ENCODE measurements at regions not wholly inside any gene's neighbourhood (a gene's known extent, or its start where the extent isn't known, plus 50 kb on each side); places are given as distances from the start of the nearest gene placed in this dataset.

DNA sequence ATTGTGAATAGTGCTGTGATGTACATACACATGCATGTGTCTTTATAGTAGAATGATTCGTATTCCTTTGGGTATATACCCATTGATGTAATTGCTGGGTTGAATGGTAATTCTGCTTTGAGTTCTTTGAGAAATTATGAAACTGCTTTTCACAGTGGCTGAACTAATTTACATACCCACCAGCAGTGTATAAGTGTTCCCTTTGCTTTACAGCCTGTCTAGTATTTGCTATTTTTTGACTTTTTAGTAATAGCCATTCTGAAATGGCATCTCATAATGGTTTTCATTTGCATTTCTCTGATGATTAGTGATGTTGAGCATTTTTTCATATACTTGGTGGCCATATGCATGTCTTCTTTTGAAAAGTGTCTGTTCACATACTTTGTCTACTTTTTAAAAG is 54.5 kb upstream of the FAM78B start:
- DNase-seq (ENCODE audit: low spot score): no peak

DNA sequence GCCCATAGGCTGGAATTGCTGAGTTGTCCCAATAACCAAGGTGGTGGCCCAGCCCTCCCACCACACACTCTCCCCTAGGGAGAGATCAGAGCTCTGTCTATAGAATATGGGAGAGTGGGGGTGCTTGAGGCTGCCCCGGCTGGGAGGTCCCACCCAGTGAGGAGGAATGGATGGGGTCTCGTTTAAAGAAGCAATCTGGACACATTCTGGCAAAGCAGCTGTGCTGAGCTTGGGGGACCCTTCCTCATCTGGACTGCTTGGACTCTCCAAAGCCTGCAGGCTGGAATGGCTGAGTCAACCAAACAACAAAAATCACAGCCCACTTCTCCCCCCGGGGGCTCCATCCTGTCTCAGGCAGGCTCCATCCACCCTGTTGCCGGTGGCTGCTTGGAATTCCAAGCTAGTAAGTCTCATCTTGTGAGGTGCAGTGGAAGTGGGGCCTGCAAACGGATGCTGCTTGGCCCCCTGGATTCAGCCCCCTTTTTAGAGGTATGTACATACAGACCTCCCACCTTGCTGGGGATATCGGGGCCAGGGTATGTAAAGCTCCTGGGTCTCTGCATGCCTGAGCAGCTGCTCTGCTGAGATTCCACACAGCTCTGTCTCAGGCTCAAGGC is 67.1 kb upstream of the FAM78B start:
- no peak for DNase-seq (ENCODE audit: low spot score)

DNA sequence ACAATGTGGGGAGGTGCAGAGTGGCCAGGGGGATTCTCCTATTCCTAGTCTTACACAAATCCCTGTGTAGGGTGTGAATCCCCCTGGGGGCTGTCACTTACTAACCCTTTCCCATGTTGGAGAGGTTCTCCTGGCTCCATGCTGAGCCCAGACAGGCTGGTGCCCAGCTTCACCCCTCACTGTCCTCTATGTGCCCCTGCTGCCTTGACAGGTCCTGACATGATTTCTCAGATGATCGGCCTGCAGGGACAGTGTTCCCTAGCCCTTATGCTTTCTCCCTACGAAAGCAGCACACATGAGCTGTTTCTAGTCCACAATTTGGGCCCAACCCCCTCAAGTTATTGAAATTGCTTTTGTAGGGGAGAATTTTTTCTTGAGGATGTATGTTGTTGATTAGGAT is 68.9 kb upstream of the FAM78B start:
- DNase-seq (ENCODE audit: low spot score): no peak

DNA sequence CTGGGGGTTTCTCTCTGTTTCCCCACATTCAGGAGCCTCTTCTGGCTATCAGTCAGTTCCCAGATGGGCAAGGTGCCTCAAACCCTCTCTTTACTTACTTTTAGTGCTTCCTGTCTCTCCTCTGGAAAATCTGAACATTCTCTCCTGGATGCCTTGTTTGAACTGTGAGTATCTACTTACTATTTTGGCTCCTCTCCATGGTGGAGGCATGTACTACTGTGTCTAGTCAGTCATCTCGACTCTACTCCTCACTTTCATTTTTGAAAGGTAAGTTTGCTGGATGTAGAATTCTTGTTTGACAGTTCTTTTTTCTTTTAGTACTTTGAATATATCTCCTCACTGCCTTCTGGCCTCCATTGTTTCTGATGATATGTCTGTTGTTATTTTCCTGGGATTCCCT is 70.9 kb upstream of the FAM78B start:
- DNase-seq (ENCODE audit: low spot score): no peak

DNA sequence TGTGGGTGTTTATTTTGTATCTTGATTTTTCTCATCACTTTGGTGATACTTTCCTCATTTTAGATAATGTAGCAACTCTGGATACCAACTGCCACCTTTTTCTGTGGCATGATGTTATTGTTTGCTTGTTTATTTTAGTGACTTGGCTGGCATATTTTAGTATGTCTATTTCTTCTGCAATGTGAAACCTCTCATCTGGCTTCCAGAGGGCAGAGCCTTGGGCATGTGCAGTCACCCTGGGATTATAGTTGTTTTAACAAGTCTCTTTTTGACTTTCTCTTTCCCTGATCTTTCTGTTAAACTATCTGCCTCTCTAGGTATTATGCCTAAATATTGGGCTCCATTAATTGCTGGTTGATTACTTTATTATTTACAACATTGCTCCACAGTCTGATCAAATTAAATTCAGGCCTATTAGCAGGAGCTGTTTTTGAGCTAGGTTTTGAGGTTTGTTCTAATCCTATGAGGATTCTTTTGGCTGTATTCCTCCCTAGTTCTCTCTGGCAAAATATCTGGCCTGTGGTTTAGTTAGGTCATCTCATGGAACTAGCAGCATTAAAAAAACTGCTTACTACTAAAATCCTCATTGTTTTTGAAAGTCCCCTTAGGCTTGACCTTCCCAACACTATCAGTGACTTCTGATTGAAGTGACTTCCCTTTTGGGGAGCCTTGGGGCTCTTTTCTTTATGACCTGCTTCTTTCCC is 86.4 kb upstream of the FAM78B start:
- no peak for DNase-seq (ENCODE audit: low spot score)

DNA sequence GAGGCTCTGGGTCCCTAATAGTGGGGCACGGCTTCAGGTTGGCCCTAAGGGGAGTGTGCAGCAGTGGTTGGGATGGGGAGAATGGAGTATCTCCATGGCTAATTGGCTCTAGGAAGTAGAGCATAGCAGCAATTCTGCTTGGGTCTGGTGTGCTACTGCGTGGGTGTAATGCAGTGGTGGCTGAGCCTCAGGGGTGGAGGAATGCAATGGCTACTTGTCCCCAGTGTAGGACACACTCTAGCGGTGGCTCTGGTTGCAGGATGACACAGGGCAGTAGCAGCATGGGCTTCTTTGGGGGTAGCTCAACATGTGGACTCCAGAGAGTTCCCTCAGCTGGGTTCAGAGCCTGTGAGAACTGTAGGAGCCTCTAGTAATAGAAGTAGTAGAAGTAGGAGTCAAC is 91.2 kb upstream of the FAM78B start:
- DNase-seq (ENCODE audit: low spot score): no peak

DNA sequence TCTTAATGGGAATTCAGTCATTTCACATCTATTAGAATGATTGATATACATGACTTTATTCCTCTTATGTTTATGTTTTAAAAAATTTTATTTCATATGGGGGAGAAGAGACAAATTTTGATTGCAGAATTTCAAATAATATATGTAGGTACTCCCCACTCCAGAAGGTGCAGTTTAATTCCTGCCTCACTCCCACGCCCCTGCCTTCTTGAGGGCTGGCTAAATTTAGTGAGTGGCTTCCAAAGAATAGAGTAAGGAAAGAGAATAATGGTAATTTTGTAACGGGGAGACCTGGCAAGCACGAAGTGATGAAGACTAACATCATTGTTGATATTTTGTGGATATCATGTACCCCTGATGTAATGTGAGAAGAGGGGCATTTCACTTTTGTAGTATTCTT is 94.7 kb upstream of the FAM78B start:
- no peak for DNase-seq (ENCODE audit: low spot score)

DNA sequence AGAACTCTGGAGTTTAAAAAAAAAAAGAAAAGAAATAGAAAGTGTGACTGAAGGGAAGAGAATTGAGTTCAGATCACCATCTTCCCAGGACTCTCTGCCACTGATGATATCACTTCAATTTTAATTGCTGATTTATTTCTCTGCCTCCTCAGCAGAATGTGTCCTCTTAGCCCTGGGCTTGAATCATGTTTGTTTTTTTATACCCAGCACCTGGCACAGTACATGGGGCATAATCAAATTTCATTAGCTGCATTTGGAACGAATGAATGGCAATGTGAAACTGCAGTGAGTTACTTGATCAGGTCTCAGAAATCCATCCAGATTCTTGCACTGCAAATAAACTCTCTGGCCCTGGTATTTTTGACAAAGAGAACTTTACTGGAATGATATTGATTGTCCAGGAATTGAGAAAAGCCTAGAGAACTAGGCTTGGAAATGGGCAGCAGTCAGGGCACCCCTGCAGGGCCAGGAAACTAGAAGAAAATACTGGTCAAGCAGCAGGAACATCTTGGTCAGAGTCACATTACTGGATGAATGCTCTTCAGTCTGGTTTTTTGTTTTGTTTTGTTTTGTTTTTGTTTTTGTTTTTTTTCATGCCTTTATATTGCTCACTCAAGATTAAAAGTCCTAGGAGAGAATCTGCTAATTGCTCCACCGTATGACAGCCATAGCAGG is 103.8 kb upstream of the FAM78B start:
- DNase-seq (ENCODE audit: low spot score): no peak

DNA sequence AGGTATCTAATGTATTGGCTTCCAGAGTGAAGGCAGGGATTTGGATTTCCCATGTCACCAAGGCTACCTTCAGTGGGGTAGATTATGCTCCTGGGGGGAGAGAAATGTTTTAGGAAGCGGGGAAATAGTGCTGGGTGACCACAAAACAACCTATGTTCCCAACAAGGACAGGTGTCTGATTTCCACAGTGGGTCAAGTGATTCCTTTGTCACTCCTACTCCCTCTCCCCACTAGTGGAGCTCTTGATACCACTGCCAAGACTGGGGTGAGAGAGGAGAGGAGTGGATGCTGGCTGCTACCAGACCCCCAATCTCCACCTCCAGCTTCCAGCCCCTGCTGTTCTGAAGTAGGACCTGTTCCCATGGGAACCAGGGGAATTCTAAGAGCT is 104.3 kb upstream of the FAM78B start:
- DNase-seq (ENCODE audit: low spot score): no peak

DNA sequence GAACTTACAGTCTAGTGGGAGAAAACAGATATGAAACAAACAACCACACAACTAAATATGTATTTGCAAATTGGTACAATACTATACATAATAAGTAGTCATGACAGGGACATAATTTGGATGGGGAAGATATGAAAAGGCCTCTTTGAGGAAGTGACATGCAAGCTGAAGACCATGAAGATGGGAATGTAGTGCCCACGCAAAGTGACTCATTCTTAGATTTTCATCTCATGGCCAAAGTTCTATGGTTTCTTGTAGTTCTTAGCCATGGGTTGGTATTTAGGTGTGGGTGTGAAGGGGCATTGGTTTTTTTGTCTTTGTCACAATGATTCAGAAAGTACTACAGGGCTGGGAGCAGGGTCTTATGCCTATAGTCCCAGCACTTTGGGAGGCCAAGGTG is 105.4 kb upstream of the FAM78B start:
- DNase-seq (ENCODE audit: low spot score): no peak

DNA sequence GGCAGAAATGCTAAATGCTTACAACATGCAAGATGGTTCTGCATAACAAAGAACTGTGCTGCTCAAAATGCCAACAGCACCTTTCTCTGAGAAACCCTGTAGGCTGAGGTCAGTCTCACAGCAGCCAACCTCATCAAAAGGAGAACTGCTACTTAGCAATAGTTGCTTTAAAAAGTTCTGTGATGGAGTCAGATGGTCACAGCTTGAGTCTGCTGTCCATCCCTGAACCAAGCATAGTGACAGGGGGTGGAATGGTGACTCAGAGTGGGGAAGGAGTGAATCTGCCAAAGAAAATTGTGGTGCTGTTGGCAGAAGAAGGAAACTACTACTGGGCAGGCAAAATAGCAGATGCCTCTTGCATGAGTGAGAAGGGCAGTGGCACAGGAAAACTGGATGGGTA is 106.0 kb upstream of the FAM78B start:
- no peak for DNase-seq (ENCODE audit: low spot score)

DNA sequence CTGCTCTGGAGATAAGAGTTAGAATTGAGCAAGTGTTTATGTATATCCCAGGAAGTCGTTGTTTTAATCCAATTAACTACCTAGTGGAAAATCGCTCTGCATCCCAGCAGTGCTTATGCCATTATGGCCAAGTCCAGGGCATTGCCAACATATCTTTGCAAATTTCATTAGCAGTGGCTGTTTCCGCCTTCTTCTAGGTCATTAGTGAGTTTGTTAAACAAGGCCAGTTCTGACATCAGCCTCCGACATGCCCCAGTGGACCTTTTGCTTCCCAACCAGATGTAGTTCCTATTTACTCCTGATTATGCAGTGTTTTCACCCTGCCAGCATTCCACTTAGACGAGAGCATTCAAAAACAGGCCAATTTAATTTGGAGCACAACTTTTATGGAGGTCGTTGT is 106.8 kb upstream of the FAM78B start:
- no peak for DNase-seq (ENCODE audit: low spot score)

DNA sequence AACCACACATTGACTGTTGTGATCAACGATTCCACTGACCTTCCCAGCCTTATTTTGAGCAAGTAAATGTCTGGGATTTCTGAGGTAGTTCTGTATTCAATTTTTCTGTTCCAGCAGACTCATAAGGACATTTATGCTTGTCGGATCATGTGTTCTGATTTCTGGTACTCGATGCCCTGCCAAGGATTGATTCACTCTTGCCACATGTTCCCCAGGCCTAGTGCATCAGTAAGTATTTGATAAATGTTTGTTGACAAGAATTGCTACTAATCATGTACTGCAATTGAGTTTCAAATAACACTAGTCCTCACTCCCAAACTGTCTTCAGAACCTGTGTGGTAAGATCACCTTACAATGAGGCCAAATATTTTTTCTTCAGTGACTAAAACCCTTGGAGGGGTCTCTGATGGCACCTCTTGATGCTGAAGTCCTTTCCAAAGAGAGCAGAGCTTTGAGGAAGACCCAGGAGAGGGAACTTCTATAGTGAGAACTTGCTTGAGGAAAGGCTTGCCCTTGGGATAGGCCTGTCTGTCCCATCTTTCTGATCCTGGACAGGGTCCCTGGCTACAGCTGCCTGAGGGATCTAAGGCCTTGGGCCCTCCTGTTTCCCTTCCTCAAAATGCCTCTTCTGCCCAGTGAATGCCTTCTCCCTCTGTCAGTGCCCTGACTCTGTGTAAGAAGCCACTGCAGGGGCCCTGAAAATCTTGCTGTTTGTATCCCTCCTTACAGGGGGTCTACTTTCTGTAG is 115.8 kb upstream of the FAM78B start:
- no peak for DNase-seq (ENCODE audit: low spot score)

DNA sequence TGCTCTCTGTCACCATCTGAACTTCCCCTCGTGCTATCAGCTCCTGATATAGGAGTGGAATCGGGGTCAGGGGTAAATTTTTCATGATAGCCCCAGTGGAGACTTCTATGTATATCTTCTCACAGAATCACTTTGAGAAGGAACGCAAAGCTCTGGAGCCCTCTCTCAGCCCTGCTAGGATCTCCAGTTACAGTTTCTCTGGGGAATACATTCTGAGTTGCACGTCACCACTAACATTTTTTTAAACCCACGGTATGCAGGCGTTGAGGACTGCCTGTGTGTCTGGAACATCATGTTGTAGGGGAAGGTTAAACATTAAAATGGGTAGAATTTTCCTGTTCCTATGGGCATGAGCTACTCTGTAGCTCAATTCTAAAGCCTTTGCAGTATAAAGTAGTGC is 116.4 kb upstream of the FAM78B start:
- DNase-seq (ENCODE audit: low spot score): no peak

DNA sequence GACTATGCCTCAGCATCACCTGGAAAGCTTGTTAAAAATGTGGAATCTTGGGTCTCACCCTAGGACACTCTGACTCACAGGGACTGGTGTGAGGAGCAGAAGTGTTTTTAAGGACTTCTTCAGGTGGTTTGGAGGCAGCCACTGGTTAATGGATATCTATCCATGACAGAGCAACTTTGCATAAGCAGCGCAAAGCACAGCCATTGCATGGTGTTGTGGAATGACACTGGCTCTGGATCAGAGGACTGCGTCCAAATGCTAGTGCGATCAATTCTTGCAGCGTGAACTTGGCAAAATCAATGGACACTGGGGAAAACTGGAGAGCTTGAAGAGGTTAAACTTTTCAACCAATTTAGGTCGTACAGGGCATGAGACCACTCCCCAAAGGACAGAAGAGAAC is 116.8 kb upstream of the FAM78B start:
- DNase-seq (ENCODE audit: low spot score): no peak

DNA sequence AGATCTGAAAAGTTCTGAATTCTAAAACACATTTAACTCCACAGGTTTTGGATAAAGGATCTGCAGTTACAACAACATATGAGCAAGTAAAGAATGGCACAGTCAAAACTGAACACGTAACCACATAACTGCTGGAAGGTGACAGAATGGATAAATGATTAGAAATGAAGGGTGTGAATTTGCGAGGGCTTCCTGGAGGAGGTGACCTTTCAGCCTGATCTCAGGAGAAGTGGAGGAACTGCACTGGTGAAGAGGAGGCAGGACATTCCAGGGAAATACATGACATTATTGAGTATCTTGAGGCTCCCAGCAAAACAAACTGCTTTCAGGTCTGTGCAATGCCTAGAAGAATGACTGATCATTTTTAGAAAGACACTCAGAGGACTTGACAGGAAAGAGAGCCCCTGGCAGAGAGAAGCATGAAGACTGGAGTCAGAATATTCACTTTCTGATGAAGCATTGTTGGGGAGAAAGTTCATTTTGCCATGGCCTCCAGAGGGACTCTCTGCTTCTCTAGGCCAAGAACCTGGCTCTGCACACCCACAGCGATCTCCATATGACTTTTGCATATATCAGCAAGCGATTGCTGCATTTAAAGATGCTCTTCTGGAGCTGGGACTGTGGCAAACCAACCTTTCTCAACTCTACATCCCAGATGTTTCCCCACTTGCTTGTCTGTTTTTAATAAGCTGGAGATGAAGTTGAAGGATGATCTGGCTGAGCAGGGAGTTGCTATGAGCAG is 122.7 kb upstream of the FAM78B start:
- no peak for DNase-seq (ENCODE audit: low spot score)

DNA sequence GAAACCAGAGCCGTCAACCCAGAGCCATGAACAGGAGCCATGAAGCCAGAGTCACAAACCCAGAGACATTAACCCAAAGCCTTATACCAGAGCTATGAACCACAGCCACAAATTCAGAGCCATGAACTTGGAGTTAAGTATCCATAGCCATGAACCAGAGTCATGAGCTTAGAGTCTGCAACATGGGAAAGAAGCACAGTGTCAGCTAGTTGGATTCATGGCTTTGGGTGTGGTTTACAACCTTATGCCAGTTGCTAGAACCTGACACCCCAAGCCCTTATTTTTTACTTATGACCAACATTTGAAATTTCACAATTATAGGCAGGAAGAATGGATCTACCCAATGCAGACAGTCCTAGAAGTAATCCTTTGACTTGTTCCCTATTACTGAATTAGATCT is 128.9 kb upstream of the FAM78B start:
- no peak for DNase-seq (ENCODE audit: low spot score)

DNA sequence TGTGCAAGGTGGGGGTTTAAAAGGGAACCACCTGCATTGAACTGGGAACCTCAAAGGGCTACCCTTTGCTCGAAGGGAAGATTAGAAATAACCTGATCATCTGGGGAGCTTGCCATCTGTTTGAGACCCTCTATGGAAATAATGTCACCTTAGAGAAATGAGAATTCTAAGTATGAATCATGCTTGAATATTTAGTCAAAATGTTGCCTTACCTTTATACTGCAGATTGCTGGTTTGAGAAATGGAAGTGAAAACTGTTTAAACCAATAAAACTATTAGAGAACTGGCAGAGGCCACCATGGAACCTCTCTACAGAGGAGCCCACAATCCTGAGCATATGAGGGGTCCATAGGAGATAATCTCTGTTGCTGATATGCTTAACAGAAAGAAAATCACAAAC is 131.2 kb upstream of the FAM78B start:
- no peak for DNase-seq (ENCODE audit: low spot score)

DNA sequence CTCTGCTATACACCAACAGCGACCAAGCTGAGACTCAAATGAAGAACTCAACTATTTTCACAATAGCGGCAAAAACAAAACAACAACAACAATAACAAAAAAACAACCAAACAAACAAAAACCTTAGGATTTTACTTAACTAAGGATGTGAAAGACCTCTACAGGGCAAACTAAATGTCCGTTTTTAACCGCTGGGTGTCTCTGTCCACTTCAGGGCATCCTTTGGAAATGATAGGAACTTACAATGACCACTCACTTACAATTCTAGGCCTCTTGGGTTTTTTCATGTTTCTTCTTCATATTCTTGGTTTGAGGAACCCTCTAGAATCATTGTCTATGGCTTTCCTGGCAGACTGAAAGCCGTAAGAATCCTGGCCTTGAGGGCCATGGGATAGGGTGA is 134.0 kb upstream of the FAM78B start:
- no peak for DNase-seq (ENCODE audit: low spot score)

DNA sequence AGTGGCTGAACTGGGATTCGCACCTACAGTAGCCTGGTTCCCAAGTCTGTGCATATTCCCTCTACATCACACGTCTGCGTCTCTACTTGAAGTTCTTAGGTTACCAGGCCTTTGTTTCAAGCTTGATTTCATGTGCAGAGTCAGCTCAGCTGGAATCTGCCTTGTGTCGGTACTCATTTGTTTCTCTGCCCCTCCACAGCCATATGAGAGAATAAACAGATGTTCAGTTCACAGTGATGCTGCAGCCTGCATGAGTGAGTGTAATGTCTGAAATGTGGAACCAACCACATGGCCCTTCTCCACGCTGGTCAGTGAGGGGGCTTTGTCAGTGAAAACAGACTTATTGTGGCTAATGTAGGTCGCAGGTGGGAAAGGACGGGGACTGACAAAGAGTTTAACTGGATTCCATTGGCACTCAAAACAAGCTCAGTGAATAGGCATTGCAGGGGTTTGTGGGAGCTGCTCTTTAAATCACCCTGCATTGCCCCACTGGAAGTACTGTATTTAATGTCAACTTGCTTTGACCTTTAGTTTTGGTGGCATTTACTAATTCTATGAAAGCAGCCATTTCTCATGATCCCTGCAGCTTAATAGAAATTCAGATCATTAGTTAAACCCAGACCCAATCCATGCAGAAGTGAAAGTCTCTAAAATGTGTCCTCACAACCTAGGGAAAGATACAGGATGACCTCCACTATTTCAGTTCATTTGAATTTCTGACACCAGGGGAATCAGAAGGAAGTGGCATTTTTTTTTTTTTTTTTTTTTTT is 136.4 kb upstream of the FAM78B start:
- no peak for DNase-seq (ENCODE audit: low spot score)

DNA sequence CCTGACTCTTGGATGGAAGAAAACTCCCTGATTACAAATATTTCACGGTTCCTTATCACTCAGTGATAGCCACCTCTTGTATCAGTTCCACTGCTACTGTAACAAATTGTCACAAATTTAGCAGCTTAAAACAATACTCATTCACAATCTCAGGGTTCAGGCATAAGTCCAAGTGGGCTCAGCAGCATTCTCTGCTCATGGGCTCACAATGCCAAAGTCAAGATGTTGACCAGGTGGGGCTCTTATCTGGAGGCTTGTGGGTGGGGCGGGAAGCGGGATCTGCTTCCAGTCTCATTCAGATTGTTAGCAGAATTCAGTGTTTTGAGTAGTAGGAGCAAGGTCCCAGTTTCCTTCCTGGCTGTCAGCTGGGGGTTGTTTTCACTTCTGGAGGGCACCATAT is 137.3 kb upstream of the FAM78B start:
- DNase-seq (ENCODE audit: low spot score): no peak

DNA sequence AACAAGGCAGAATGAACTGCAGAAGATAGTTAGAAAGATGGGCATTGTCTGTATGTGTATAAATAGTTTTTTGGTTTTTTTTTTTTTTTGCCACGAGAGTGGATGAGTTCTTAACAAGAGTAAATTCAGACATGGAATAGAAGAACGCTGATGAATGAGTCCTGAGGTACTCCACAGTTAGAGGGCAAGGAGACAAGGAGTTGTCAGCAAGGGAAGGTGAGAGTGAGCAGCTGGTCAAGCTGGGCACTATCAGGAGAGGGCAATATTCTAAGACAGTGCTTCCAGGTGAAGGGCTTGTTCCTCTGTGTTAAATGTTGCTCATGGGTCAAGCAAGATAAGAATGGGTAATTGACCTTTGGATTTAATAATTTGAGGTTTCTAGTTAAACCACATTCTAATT is 138.6 kb upstream of the FAM78B start:
- DNase-seq (ENCODE audit: low spot score): no peak
